ENCODE measurements at regions not wholly inside any gene's neighbourhood (a gene's known extent, or its start where the extent isn't known, plus 50 kb on each side); places are given as distances from the start of the nearest gene placed in this dataset.

- no peak overlapping the region for H2AK9ac ChIP-seq (replicated peaks; ENCODE audit: low read depth, low read length, poor library complexity)
- H4K5ac ChIP-seq (ENCODE audit: low read depth, low read length) = no peak overlapping the region
- H4K8ac ChIP-seq (ENCODE audit: low read depth in 2 of 2, low read length in 2 of 2) = no peak overlapping the region
- H3K4me1 ChIP-seq (ENCODE audit: control insufficient read depth, insufficient read depth, low read length) = no peaks in the 10 kb centered on the region
- in situ Hi-C loops (cut with MboI; ENCODE audit: low sequenced_read_pairs) = no loop called here
- no peak overlapping the region for H3K4me3 ChIP-seq (ENCODE audit: insufficient read depth, low read depth, low read length)
- H3K9me3 ChIP-seq (ENCODE audit: control insufficient read depth, insufficient read depth, low read length) = peaks cover 7% of the 10 kb centered on the region
- intact Hi-C loops (cut with micrococcal nuclease) = no loop called here
- no peaks in the 10 kb centered on the region for H3K36me3 ChIP-seq (ENCODE audit: control insufficient read depth, insufficient read depth, low read length)
- H3K4ac ChIP-seq (ENCODE audit: low read depth, low read length) = no peak overlapping the region
- no peaks in the 10 kb centered on the region for H4K20me1 ChIP-seq (ENCODE audit: insufficient read depth, low read length)
- no peak overlapping the region for H4K91ac ChIP-seq (ENCODE audit: insufficient read depth, low read depth, low read length)
- H3K9ac ChIP-seq (ENCODE audit: low read depth, low read length) = no peak overlapping the region
- POLR2A ChIA-PET (ENCODE audit: unreplicated experiment) = no interaction called here
- no peak overlapping the region for H3K18ac ChIP-seq (ENCODE audit: low read depth, low read length)
- BruUV-seq (replicated peaks) = no TSS peak
- H3K9me1 ChIP-seq (ENCODE audit: insufficient read depth, low read length) = no peaks in the 10 kb centered on the region
- H3K79me1 ChIP-seq (ENCODE audit: low read depth in 1 of 2, low read length in 2 of 2) = no peaks in the 10 kb centered on the region
- H2BK15ac ChIP-seq (ENCODE audit: low read depth, low read length) = no peak overlapping the region
- H3K56ac ChIP-seq (ENCODE audit: extremely low read depth, insufficient read depth, low read length) = no peak overlapping the region
- TF ChIP-seq FOS (IDR thresholded peaks at IDR 0.05; ENCODE audit: low read depth, low read length) (no peak), SMC3 (IDR thresholded peaks at IDR 0.05; ENCODE audit: low read depth, low read length) (no peak), POLR2A (IDR thresholded peaks at IDR 0.05; ENCODE audit: low read depth, low read length) (no peak), NFE2L2 (IDR thresholded peaks at IDR 0.05; ENCODE audit: low read depth, low read length) (no peak), USF2 (IDR thresholded peaks at IDR 0.05; ENCODE audit: low read depth, low read length) (no peak), ELK1 (IDR thresholded peaks at IDR 0.05; ENCODE audit: borderline replicate concordance, low read depth, low read length) (no peak), BHLHE40 (IDR thresholded peaks at IDR 0.05; ENCODE audit: low read depth, low read length) (no peak), MAFK (IDR thresholded peaks at IDR 0.05; ENCODE audit: low read depth, low read length) (no peak), MXI1 (IDR thresholded peaks at IDR 0.05; ENCODE audit: borderline replicate concordance, low read depth, low read length) (no peak), CEBPB (IDR thresholded peaks at IDR 0.05; ENCODE audit: low read depth, low read length) (no peak), RCOR1 (IDR thresholded peaks at IDR 0.05; ENCODE audit: insufficient replicate concordance, low read length) (no peak), RAD21 (IDR thresholded peaks at IDR 0.05; ENCODE audit: low read length) (no peak), CHD1 (IDR thresholded peaks at IDR 0.05; ENCODE audit: low read depth, low read length) (no peak), CTCF (conservative IDR thresholded peaks at IDR 0.05; ENCODE audit: low read depth, low read length) (no peak), RFX5 (IDR thresholded peaks at IDR 0.05; ENCODE audit: low read depth, low read length) (no peak), MAZ (IDR thresholded peaks at IDR 0.05; ENCODE audit: borderline replicate concordance, low read depth, low read length) (no peak)
- no peak overlapping the region for H2AFZ ChIP-seq (replicated peaks; ENCODE audit: low read length, poor library complexity)
- no peaks in the 10 kb centered on the region for H3K27me3 ChIP-seq (ENCODE audit: control insufficient read depth, insufficient read depth, low read length)
- no peak overlapping the region for H3K4me2 ChIP-seq (ENCODE audit: low read depth, low read length)
- H2AK5ac ChIP-seq (ENCODE audit: low read depth, low read length) = no peak overlapping the region
- no peak overlapping the region for H3K23ac ChIP-seq (ENCODE audit: low read depth, low read length)
- 27% methylated on average over 3 of the region's 6 CpGs; no CpG with 5 or more reads in 1 of the 2 experiments for WGBS, 2 experiments (ENCODE audit: extremely low coverage in 2 of 2, insufficient read length in 1 of 2)
- H3K14ac ChIP-seq (replicated peaks; ENCODE audit: low read depth, low read length) = no peak overlapping the region
- dilution Hi-C loops (cut with HindIII; ENCODE audit: low sequenced_read_pairs, unreplicated experiment) = no loop called here
- H2BK20ac ChIP-seq (ENCODE audit: low read depth, low read length) = no peak overlapping the region
- H2BK5ac ChIP-seq (ENCODE audit: low read depth, low read length, poor library complexity, severe bottlenecking) = no peak overlapping the region
- ATAC-seq (ENCODE audit: low read depth) (no peak), DNase-seq (no peak)
- CTCF ChIA-PET = no interaction called here
- H3K27ac ChIP-seq (ENCODE audit: insufficient read depth, low read length) = no peak overlapping the region
- H2BK120ac ChIP-seq (ENCODE audit: low read depth, low read length) = no peak overlapping the region
Measured at GRCh38 chrX:145729635-145730034, 88.0 kb upstream of the SLITRK2 start.

All from IMR-90 (cell line).